AG04449 (cell line): ENCODE measurements at regions not wholly inside any gene's neighbourhood (a gene's known extent, or its start where the extent isn't known, plus 50 kb on each side); places are given as distances from the start of the nearest gene placed in this dataset.

Experiments used
- CTCF ChIA-PET: fragments of 350-600 bp; formaldehyde crosslinking; extraction: SDS; loops from one replicate; lab custom pipeline; 2021; ENCODE audit warnings: antibody characterized with exemption; lab: Yijun Ruan, JAX
- POLR2A ChIA-PET: fragments of 400-600, 350-600 bp; formaldehyde crosslinking; extraction: SDS; loops from one replicate; lab custom pipeline; 2020; ENCODE audit warnings: antibody characterized with exemption, inconsistent platforms; lab: Yijun Ruan, JAX
- DNase-seq: peaks from one replicate; pipeline ENCODE4 v3.0.0-alpha.2; 2010; ENCODE audit warnings: low read depth, low spot score
- H3K4me3 ChIP-seq: 2 replicates; pipeline ENCODE4 v1.5.1; 2011; ENCODE audit warnings: low read depth, mild to moderate bottlenecking, control low read depth, low read length
- CTCF ChIP-seq: IDR thresholded peaks from one replicate; pipeline ENCODE4 v1.5.1; 2011; ENCODE audit warnings: mild to moderate bottlenecking, moderate library complexity, low read length, control low read depth, inconsistent platforms; ENCODE audit not compliant: insufficient read depth; ENCODE audit errors: missing control alignments

GRCh38 chrX:128601706-128602105 is 549.5 kb upstream of the ACTRT1 start:
- ChIA-PET POLR2A (no interaction called here), CTCF (no interaction called here)
- H3K4me3 ChIP-seq = no peak overlapping the region
- no peak for TF ChIP-seq CTCF
- DNase-seq = no peak

GRCh38 chrX:128599632-128600031 is 547.4 kb upstream of the ACTRT1 start:
- H3K4me3 ChIP-seq = no peak overlapping the region
- ChIA-PET POLR2A (no interaction called here), CTCF (no interaction called here)
- no peak for TF ChIP-seq CTCF
- DNase-seq = no peak

GRCh38 chrX:128582036-128582435 is 529.8 kb upstream of the ACTRT1 start:
- DNase-seq = no peak
- CTCF ChIA-PET = no interaction called here
- H3K4me3 ChIP-seq = no peak overlapping the region
- no peak for TF ChIP-seq CTCF
- POLR2A ChIA-PET = no interaction called here

- no peak for DNase-seq
- H3K4me3 ChIP-seq = no peak overlapping the region
- TF ChIP-seq CTCF = no peak
- ChIA-PET POLR2A (no interaction called here), CTCF (no interaction called here)
Observed at GRCh38 chrX:128581615-128582014, 529.4 kb upstream of the ACTRT1 start.

GRCh38 chrX:128543114-128543513 is 490.9 kb upstream of the ACTRT1 start:
- TF ChIP-seq CTCF = no peak
- ChIA-PET POLR2A (no interaction called here), CTCF (no interaction called here)
- DNase-seq = no peak
- H3K4me3 ChIP-seq = no peak overlapping the region

- DNase-seq = no peak
- H3K4me3 ChIP-seq = no peak overlapping the region
- ChIA-PET CTCF (no interaction called here), POLR2A (no interaction called here)
- no peak for TF ChIP-seq CTCF
Observed at GRCh38 chrX:128518508-128518907, 466.3 kb upstream of the ACTRT1 start.
